Fibroblast of gingiva (primary cell): ENCODE measurements at regions not wholly inside any gene's neighbourhood (a gene's known extent, or its start where the extent isn't known, plus 50 kb on each side); places are given as distances from the start of the nearest gene placed in this dataset.
"Not testable (repeated sequence)": the region's sequence is repeated elsewhere in the genome, so short reads cannot be mapped to it uniquely, and the experiment has no call there.

ENCODE experiments used
- DNase-seq: peaks from one replicate; pipeline ENCODE4 v3.0.0-alpha.2; 2011; ENCODE audit warnings: low read depth

- DNase-seq = no peak
These were observed 115.2 kb upstream of the MDFIC start for GRCh38 chr7:114806590-114807162.

GRCh38 chr7:114812570-114812969 is 109.3 kb upstream of the MDFIC start:
- no peak for DNase-seq

GRCh38 chr7:114813624-114814023 is 108.3 kb upstream of the MDFIC start:
- DNase-seq = no peak

- not testable (repeated sequence) for DNase-seq
These were observed 104.9 kb upstream of the MDFIC start for GRCh38 chr7:114817036-114817435.

- DNase-seq = peak; percentile 51
These were observed 103.4 kb upstream of the MDFIC start for GRCh38 chr7:114818501-114818900.

- peak; percentile 97 for DNase-seq
These were observed 102.1 kb upstream of the MDFIC start for GRCh38 chr7:114819616-114820362.

GRCh38 chr7:114821030-114821900 is 100.6 kb upstream of the MDFIC start:
- DNase-seq = no peak

- no peak for DNase-seq
These were observed 99.8 kb upstream of the MDFIC start for GRCh38 chr7:114822131-114822530.

- no peak for DNase-seq
These were observed 99.0 kb upstream of the MDFIC start for GRCh38 chr7:114822844-114823243.

- peak; percentile 8 for DNase-seq
These were observed 98.6 kb upstream of the MDFIC start for GRCh38 chr7:114823290-114823689.

- DNase-seq = no peak
These were observed 96.4 kb upstream of the MDFIC start for GRCh38 chr7:114825423-114825951.

GRCh38 chr7:114830952-114831351 is 90.9 kb upstream of the MDFIC start:
- no peak for DNase-seq

GRCh38 chr7:114832906-114833595 is 88.8 kb upstream of the MDFIC start:
- no peak for DNase-seq

GRCh38 chr7:114835303-114835702 is 86.6 kb upstream of the MDFIC start:
- no peak for DNase-seq

GRCh38 chr7:114835861-114836260 is 86.0 kb upstream of the MDFIC start:
- DNase-seq = no peak

- DNase-seq = no peak
These were observed 79.3 kb upstream of the MDFIC start for GRCh38 chr7:114842551-114843065.

GRCh38 chr7:114843102-114843501 is 78.8 kb upstream of the MDFIC start:
- no peak for DNase-seq

GRCh38 chr7:114851406-114852061 is 70.4 kb upstream of the MDFIC start:
- DNase-seq = no peak

GRCh38 chr7:114852293-114852692 is 69.6 kb upstream of the MDFIC start:
- DNase-seq = no peak

GRCh38 chr7:114853189-114853588 is 68.7 kb upstream of the MDFIC start:
- no peak for DNase-seq

- DNase-seq = no peak
These were observed 67.5 kb upstream of the MDFIC start for GRCh38 chr7:114854369-114854768.
